Transverse colon (tissue), 4 donors: ENCODE measurements at regions not wholly inside any gene's neighbourhood (a gene's known extent, or its start where the extent isn't known, plus 50 kb on each side); places are given as distances from the start of the nearest gene placed in this dataset.

Experiments used
- DNase-seq: peaks from one replicate; pipeline ENCODE4 v3.0.0-alpha.2; 2019
- H3K27ac ChIP-seq, 4 donors: fragments of 200-600 bp; sonication (generic); 2 replicates each; pipeline ENCODE4 v1.5.1; 2016 to 2018; ENCODE audit warnings: inconsistent platforms in 4 of 4
- H3K27me3 ChIP-seq: fragments of 200-600 bp; sonication (generic); 2 replicates; pipeline ENCODE4 v1.5.1; 2017; ENCODE audit warnings: inconsistent platforms
- H3K36me3 ChIP-seq, 4 donors: fragments of 200-600 bp; sonication (generic); 2 replicates each; pipeline ENCODE4 v1.5.1; 2017 to 2019; ENCODE audit warnings: inconsistent platforms in 4 of 4
- H3K4me1 ChIP-seq, 4 donors: fragments of 200-600 bp; sonication (generic); 2 replicates each; pipeline ENCODE4 v1.5.1; 2017 to 2020; ENCODE audit warnings: inconsistent platforms in 4 of 4
- H3K4me3 ChIP-seq, 4 donors: fragments of 200-600 bp; sonication (generic); 1 replicate in 1 of 4; 2 replicates in 3 of 4; pipeline versions ENCODE4 v1.5.1 to v1.6.1; 2017 to 2019; ENCODE audit warnings: inconsistent platforms in 4 of 4
- H3K9me3 ChIP-seq, 2 donors: fragments of 200-600 bp; sonication (generic); 2 replicates each; pipeline ENCODE4 v1.5.1; 2017 to 2019; ENCODE audit warnings: inconsistent platforms in 2 of 2
- EP300 ChIP-seq: sonication (generic); formaldehyde crosslinking; IDR thresholded peaks from one replicate; pipeline ENCODE4 v1.6.1; 2017; ENCODE audit warnings: antibody characterized with exemption, low read depth
- POLR2A ChIP-seq: fragments of 450-650 bp; IDR thresholded peaks from one replicate; pipeline ENCODE4 v1.6.1; 2016; ENCODE audit warnings: antibody characterized with exemption, mild to moderate bottlenecking, moderate library complexity
- POLR2AphosphoS5 ChIP-seq, 3 donors: sonication (generic); formaldehyde crosslinking; IDR thresholded peaks; one replicate each; pipeline ENCODE4 v1.6.1; 2016; ENCODE audit warnings: antibody characterized with exemption in 3 of 3
- WGBS, 2 donors: methylation state at CpG; one replicate each; pipeline ENCODE4 v1.1.5; 2018; ENCODE audit warnings: low coverage in 1 of 2; 5-methylcytosine and 5-hydroxymethylcytosine counted together
- in situ Hi-C, 4 donors: fragments of 200-750 bp; cut with MboI; loops; one replicate each; pipeline versions ENCODE4 v1.15.0 to v1.15.1; 2017; ENCODE audit warnings: low sequenced_read_pairs in 3 of 4, low pct_ligation_motif_present in 1 of 4, low pct_unique_long_range_greater_than_20kb in 1 of 4
- intact Hi-C: fragments of 100-400 bp; cut with DNase I; formaldehyde crosslinking; loops from one replicate; pipeline ENCODE4 v1.15.1; 2023; ENCODE audit warnings: low total_unique reads
- TF ChIP-seq, protein P1 (sequence below), 5 experiments: fragments of 200-600 bp in 3 of 5; fragments of 450-650 bp in 2 of 5; sonication (generic) in 3 of 5; IDR thresholded peaks; 1 replicate in 2 of 5; 2 replicates in 3 of 5; pipeline ENCODE4 v1.5.1; 2016 to 2017; ENCODE audit warnings: antibody characterized with exemption in 5 of 5, inconsistent platforms in 3 of 5, mild to moderate bottlenecking in 2 of 5, moderate library complexity in 1 of 5

DNA sequence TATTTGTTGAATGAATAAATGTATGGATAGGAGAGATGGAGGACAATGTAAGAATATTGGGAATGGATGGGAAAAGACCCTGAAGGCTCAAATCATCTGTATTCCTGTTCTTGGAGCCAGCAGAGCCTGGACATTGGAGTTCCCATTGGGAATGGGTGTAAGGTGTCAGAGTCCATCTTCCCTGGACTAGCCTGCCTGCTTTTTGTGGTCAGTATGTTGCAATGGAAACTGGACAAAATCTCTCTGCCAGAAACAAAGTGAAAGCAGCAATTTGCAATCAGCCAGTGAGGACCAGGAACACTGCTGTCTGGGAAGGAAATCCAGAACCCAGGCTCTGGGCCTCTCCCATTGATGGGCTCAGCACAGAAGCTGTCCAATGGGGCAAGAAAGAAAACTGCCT, 83.5 kb upstream of the SKOR2 start:
- in situ Hi-C loops (no loop called here), intact Hi-C loops (no loop called here)
- Histone ChIP-seq H3K9me3 (no peaks in the 10 kb centered on the region), H3K4me1 (no peaks in the 10 kb centered on the region), H3K36me3 (no peaks in the 10 kb centered on the region), H3K27me3 (no peaks in the 10 kb centered on the region), H3K4me3 (no peak overlapping the region), H3K27ac (no peak overlapping the region)
- TF ChIP-seq POLR2A, result no peak
- no peak for TF ChIP-seq POLR2AphosphoS5 (IDR thresholded peaks at IDR 0.05)
- TF ChIP-seq, protein P1, sequence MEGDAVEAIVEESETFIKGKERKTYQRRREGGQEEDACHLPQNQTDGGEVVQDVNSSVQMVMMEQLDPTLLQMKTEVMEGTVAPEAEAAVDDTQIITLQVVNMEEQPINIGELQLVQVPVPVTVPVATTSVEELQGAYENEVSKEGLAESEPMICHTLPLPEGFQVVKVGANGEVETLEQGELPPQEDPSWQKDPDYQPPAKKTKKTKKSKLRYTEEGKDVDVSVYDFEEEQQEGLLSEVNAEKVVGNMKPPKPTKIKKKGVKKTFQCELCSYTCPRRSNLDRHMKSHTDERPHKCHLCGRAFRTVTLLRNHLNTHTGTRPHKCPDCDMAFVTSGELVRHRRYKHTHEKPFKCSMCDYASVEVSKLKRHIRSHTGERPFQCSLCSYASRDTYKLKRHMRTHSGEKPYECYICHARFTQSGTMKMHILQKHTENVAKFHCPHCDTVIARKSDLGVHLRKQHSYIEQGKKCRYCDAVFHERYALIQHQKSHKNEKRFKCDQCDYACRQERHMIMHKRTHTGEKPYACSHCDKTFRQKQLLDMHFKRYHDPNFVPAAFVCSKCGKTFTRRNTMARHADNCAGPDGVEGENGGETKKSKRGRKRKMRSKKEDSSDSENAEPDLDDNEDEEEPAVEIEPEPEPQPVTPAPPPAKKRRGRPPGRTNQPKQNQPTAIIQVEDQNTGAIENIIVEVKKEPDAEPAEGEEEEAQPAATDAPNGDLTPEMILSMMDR (IDR thresholded peaks at IDR 0.05), result no peak
- no peak for TF ChIP-seq EP300
- no peak for DNase-seq

GRCh38 chr18:47333926-47334635, 82.6 kb upstream of the SKOR2 start:
- intact Hi-C loops (no loop called here), in situ Hi-C loops (no loop called here)
- Histone ChIP-seq H3K9me3 (no peaks in the 10 kb centered on the region), H3K27ac (no peak overlapping the region), H3K4me1 (no peaks in the 10 kb centered on the region), H3K36me3 (no peaks in the 10 kb centered on the region), H3K27me3 (no peaks in the 10 kb centered on the region), H3K4me3 (no peak overlapping the region)
- 73 to 75% methylated on average over 10 to 12 of the region's 12 CpGs for WGBS, 2 donors
- DNase-seq, result no peak
- TF ChIP-seq POLR2AphosphoS5 (IDR thresholded peaks at IDR 0.05) (no peak), POLR2A (no peak)
- TF ChIP-seq, protein P1 (IDR thresholded peaks at IDR 0.05), result no peak

DNA sequence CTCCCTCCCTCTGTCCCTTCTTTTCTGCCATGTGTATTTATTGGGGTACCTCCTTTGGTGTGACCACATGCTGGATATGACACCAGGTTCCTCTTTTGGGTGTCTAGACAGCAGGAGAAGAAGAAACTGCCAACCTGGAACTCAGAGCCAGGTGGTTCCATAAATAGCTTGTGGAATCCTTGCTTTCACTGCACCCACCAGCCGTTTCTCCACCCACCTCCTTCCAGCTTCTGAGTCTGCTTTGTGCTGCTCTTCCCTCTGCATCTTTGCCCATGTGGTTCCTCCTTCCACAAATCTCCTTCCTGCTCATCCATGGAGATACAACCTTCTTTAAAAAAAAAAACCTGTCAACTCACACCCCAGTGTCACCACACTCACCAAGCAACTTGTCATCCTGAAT, 80.2 kb upstream of the SKOR2 start:
- in situ Hi-C loops (no loop called here), intact Hi-C loops (no loop called here)

GRCh38 chr18:47331026-47331425, 79.6 kb upstream of the SKOR2 start:
- intact Hi-C loops, result no loop called here
- no peak for DNase-seq
- Histone ChIP-seq H3K9me3 (no peaks in the 10 kb centered on the region), H3K4me3 (no peak overlapping the region), H3K36me3 (no peaks in the 10 kb centered on the region), H3K27me3 (no peaks in the 10 kb centered on the region), H3K4me1 (no peaks in the 10 kb centered on the region), H3K27ac (no peak overlapping the region)
- 84 to 87% methylated on average over 3 to 7 of the region's 7 CpGs for WGBS, 2 donors
- TF ChIP-seq POLR2A (no peak), EP300 (no peak), POLR2AphosphoS5 (IDR thresholded peaks at IDR 0.05) (no peak)
- TF ChIP-seq, protein P1 (IDR thresholded peaks at IDR 0.05), result no peak
- in situ Hi-C loops, result no loop called here

More for the DNA sequence above, 80.2 kb upstream of the SKOR2 start:
- Histone ChIP-seq H3K4me1 (no peaks in the 10 kb centered on the region), H3K27ac (no peak overlapping the region), H3K36me3 (no peaks in the 10 kb centered on the region), H3K9me3 (no peaks in the 10 kb centered on the region), H3K4me3 (no peak overlapping the region), H3K27me3 (no peaks in the 10 kb centered on the region)
- WGBS, 2 donors, result 40 to 42% methylated on average over 1 of the region's 1 CpG
- no peak for TF ChIP-seq EP300
- DNase-seq, result no peak

DNA sequence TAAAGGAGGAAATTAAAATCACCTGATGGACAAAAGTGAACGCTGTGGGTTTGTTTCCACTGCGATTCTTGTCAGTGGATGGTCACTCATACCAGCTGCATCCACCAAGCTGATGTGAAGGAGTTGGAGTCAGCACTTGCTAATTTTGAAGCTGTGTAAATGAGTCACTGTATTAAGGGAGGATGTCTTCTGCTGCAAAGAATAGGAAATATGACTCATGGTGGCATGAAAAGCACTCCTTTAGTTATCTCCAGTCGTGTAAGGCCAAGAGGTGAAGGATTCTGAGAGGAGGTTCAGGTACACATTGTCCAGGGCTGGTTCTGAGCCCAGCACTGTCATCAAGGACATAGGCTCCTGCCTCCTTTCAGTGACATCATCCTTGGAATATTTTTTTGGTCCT, 71.7 kb upstream of the SKOR2 start:
- Histone ChIP-seq H3K27me3 (no peaks in the 10 kb centered on the region), H3K9me3 (no peaks in the 10 kb centered on the region), H3K36me3 (no peaks in the 10 kb centered on the region), H3K4me3 (no peak overlapping the region), H3K4me1 (no peaks in the 10 kb centered on the region), H3K27ac (no peak overlapping the region)
- no peak for TF ChIP-seq EP300
- TF ChIP-seq POLR2A, result no peak
- no peak for TF ChIP-seq POLR2AphosphoS5 (IDR thresholded peaks at IDR 0.05)
- TF ChIP-seq, protein P1 (IDR thresholded peaks at IDR 0.05), result no peak
- no peak for DNase-seq
- in situ Hi-C loops, result no loop called here
- 82 to 90% methylated on average over 2 to 3 of the region's 3 CpGs for WGBS, 2 donors
- intact Hi-C loops, result no loop called here
